A549 (cell line): ENCODE measurements at regions not wholly inside any gene's neighbourhood (a gene's known extent, or its start where the extent isn't known, plus 50 kb on each side); places are given as distances from the start of the nearest gene placed in this dataset.

Experiments
- ATAC-seq, 2 experiments: fragments of 200-7000 bp in 1 of 2; fragments of >200 bp in 1 of 2; cut with Nextera tagmentation in 1 of 2; cut with Tn5 transposase in 1 of 2; 3 replicates each; pipeline versions ENCODE4 v1.8.0 to v1.9.1; 2018 to 2020; ENCODE audit warnings: mild to moderate bottlenecking in 1 of 2, moderate library complexity in 1 of 2
- CTCF ChIA-PET: fragments of 300-600 bp; sonication (Branson Sonifier 250); formaldehyde crosslinking; extraction: SDS; loops from one replicate; lab custom pipeline; 2021; ENCODE audit warnings: antibody characterized with exemption, inconsistent platforms; lab: Yijun Ruan, JAX
- POLR2A ChIA-PET: fragments of 350-600 bp; formaldehyde crosslinking; extraction: SDS; loops from one replicate; lab custom pipeline; 2021; ENCODE audit warnings: antibody characterized with exemption, inconsistent platforms; lab: Yijun Ruan, JAX
- DNase-seq, 2 experiments: peaks; one replicate each; pipeline versions ENCODE4 v3.0.0 to v3.0.0-alpha.2; 2011 to 2016; ENCODE audit warnings: low read depth in 1 of 2, low spot score in 1 of 2
- FAIRE-seq: peaks from 2 replicates; lab custom pipeline; 2011; peaks lifted over from hg19 to GRCh38; lab: Jason Lieb, UNC
- H3K27ac ChIP-seq, 2 experiments: fragments of >200 bp; sonication (Bioruptor Twin); formaldehyde crosslinking; 3 replicates each; pipeline ENCODE4 v1.5.1; 2016 to 2017
- H3K4me1 ChIP-seq: fragments of >200 bp; sonication (Bioruptor Twin); formaldehyde crosslinking; 3 replicates; pipeline ENCODE4 v1.6.1; 2016
- H3K4me2 ChIP-seq: fragments of >200 bp; sonication (Bioruptor Twin); formaldehyde crosslinking; 3 replicates; pipeline ENCODE4 v1.6.1; 2016
- H3K4me3 ChIP-seq: fragments of >200 bp; sonication (Bioruptor Twin); formaldehyde crosslinking; 3 replicates; pipeline ENCODE4 v1.5.1; 2016
- H3K9me3 ChIP-seq: fragments of >200 bp; sonication (Bioruptor Twin); formaldehyde crosslinking; 3 replicates; pipeline ENCODE4 v1.6.1; 2016
- CBX2 ChIP-seq: fragments of 200-600 bp; sonication (generic); IDR thresholded peaks from 2 replicates; pipeline ENCODE4 v1.6.1; 2016; ENCODE audit warnings: low read depth, mild to moderate bottlenecking, borderline replicate concordance
- CHD2 ChIP-seq: fragments of 150-350 bp; IDR thresholded peaks from 2 replicates; pipeline ENCODE4 v1.6.1; 2014; ENCODE audit warnings: low read length; ENCODE audit not compliant: partially characterized antibody
- ELK1 ChIP-seq: fragments of 150-350 bp; IDR thresholded peaks from 2 replicates; pipeline ENCODE4 v1.6.1; 2014; ENCODE audit warnings: low read depth, mild to moderate bottlenecking, low read length
- EP300 ChIP-seq, 2 experiments: fragments of >200 bp; sonication (Bioruptor Twin); formaldehyde crosslinking; IDR thresholded peaks; 2 replicates in 1 of 2; 3 replicates in 1 of 2; pipeline ENCODE4 v1.6.1; 2016 to 2017
- HMGXB4 ChIP-seq: fragments of 250-450 bp; sonication (Bioruptor Pico); IDR thresholded peaks from 2 replicates; pipeline ENCODE4 v1.5.0; 2021; ENCODE audit warnings: mild to moderate bottlenecking, moderate library complexity, borderline replicate concordance
- HOXB5 ChIP-seq: fragments of 250-450 bp; sonication (Bioruptor Pico); IDR thresholded peaks from 2 replicates; pipeline ENCODE4 v1.5.0; 2020; ENCODE audit warnings: mild to moderate bottlenecking, moderate library complexity
- JUNB ChIP-seq: fragments of >200 bp; sonication (Bioruptor Twin); formaldehyde crosslinking; IDR thresholded peaks from 2 replicates; pipeline ENCODE4 v1.6.1; 2016
- KDM1A ChIP-seq: fragments of 200-600 bp; sonication (generic); IDR thresholded peaks from 2 replicates; pipeline ENCODE4 v1.6.1; 2016; ENCODE audit warnings: low read depth, mild to moderate bottlenecking
- NPAS2 ChIP-seq: fragments of 250-450 bp; sonication (Bioruptor Pico); IDR thresholded peaks from 2 replicates; pipeline ENCODE4 v1.8.0; 2022; ENCODE audit warnings: mild to moderate bottlenecking, moderate library complexity, borderline replicate concordance
- NR3C1 ChIP-seq: fragments of >200 bp; sonication (Bioruptor Twin); formaldehyde crosslinking; IDR thresholded peaks from 3 replicates; pipeline ENCODE4 v1.6.1; 2017
- PBX3 ChIP-seq: IDR thresholded peaks from 2 replicates; pipeline ENCODE4 v1.6.1; 2012
- PHF8 ChIP-seq: fragments of 200-600 bp; sonication (generic); IDR thresholded peaks from 2 replicates; pipeline ENCODE4 v1.6.1; 2016; ENCODE audit warnings: low read depth, mild to moderate bottlenecking, antibody characterized with exemption, moderate library complexity, borderline replicate concordance
- POLR2AphosphoS2 ChIP-seq: conservative IDR thresholded peaks from 2 replicates; pipeline ENCODE4 v1.6.1; 2012; ENCODE audit warnings: low read length, improper control_type of control experiment, inconsistent platforms
- RNF2 ChIP-seq: fragments of 200-600 bp; sonication (generic); IDR thresholded peaks from 2 replicates; pipeline ENCODE4 v1.6.1; 2016; ENCODE audit warnings: low read depth, mild to moderate bottlenecking, antibody characterized with exemption, moderate library complexity, borderline replicate concordance
- SREBF2 ChIP-seq: fragments of 450-650 bp; IDR thresholded peaks from 2 replicates; pipeline ENCODE4 v1.6.1; 2014; ENCODE audit warnings: mild to moderate bottlenecking, moderate library complexity
- TFCP2L1 ChIP-seq: fragments of 250-450 bp; sonication (Bioruptor Pico); IDR thresholded peaks from 2 replicates; pipeline ENCODE4 v1.5.0; 2021; ENCODE audit warnings: mild to moderate bottlenecking
- TP53 ChIP-seq: fragments of 250-450 bp; sonication (Bioruptor Pico); IDR thresholded peaks from 2 replicates; pipeline ENCODE4 v1.5.0; 2021; ENCODE audit warnings: mild to moderate bottlenecking, moderate library complexity
- USF2 ChIP-seq: fragments of 450-650 bp; IDR thresholded peaks from 2 replicates; pipeline ENCODE4 v1.6.1; 2014; ENCODE audit warnings: antibody characterized with exemption
- ZFP36 ChIP-seq: fragments of 450-650 bp; IDR thresholded peaks from 2 replicates; pipeline ENCODE4 v1.6.1; 2014; ENCODE audit warnings: borderline replicate concordance; ENCODE audit not compliant: partially characterized antibody
- ZNF302 ChIP-seq: fragments of 250-450 bp; sonication (Bioruptor Pico); IDR thresholded peaks from 2 replicates; pipeline ENCODE4 v1.9.0; 2021; ENCODE audit warnings: inconsistent platforms, mild to moderate bottlenecking, moderate library complexity
- ZSCAN20 ChIP-seq: fragments of 250-450 bp; sonication (Bioruptor Pico); IDR thresholded peaks from 2 replicates; pipeline ENCODE4 v1.8.0; 2022; ENCODE audit warnings: mild to moderate bottlenecking, moderate library complexity
- WGBS: methylation state at CpG from one replicate; pipeline ENCODE4 v1.1.6; 2017; ENCODE audit errors: missing lambda C conversion rate; 5-methylcytosine and 5-hydroxymethylcytosine counted together

- Histone ChIP-seq H3K4me2 (no peak overlapping the region), H3K4me1 (no peaks in the 10 kb centered on the region), H3K4me3 (no peak overlapping the region), H3K27ac (no peak overlapping the region), H3K9me3 (no peaks in the 10 kb centered on the region)
- WGBS = 73% methylated on average over 2 of the region's 2 CpGs
- POLR2A ChIA-PET = no interaction called here
- FAIRE-seq = no peak
- DNase-seq = no peak
- CTCF ChIA-PET = no interaction called here
- no peak for ATAC-seq
- TF ChIP-seq POLR2AphosphoS2 = no peak
- no peak for TF ChIP-seq CBX2
Measured at GRCh38 chr18:44545359-44545985, 135.2 kb upstream of the SETBP1 start.

GRCh38 chr18:44546954-44547353 lies 133.7 kb upstream of the SETBP1 start:
- ATAC-seq = no peak

GRCh38 chr18:44548291-44549221 lies 132.1 kb upstream of the SETBP1 start:
- TF ChIP-seq NPAS2 (CRISPR knock-in tag) (no peak), EP300 (IDR thresholded peaks at IDR 0.05) (no peak), ELK1 (no peak), ZFP36 (no peak), RNF2 (no peak), POLR2AphosphoS2 (no peak), HOXB5 (CRISPR knock-in tag) (no peak)
- POLR2A ChIA-PET = no interaction called here
- no peak overlapping the region for H3K4me3 ChIP-seq
- no peak for FAIRE-seq
- H3K9me3 ChIP-seq = no peaks in the 10 kb centered on the region
- H3K27ac ChIP-seq = no peak overlapping the region
- DNase-seq = no peak
- no peaks in the 10 kb centered on the region for H3K4me1 ChIP-seq
- H3K4me2 ChIP-seq = no peak overlapping the region
- WGBS = 37% methylated on average over 7 of the region's 7 CpGs
- no peak for ATAC-seq
- CTCF ChIA-PET = no interaction called here

More at GRCh38 chr18:44546954-44547353, 133.7 kb upstream of the SETBP1 start:
- TF ChIP-seq JUNB (no peak), PHF8 (no peak), HMGXB4 (CRISPR knock-in tag) (no peak), HOXB5 (CRISPR knock-in tag) (no peak), TFCP2L1 (CRISPR knock-in tag) (no peak), ZFP36 (no peak), CHD2 (no peak), NR3C1 (no peak), KDM1A (no peak), TP53 (CRISPR knock-in tag) (no peak), ZSCAN20 (CRISPR knock-in tag) (no peak), PBX3 (no peak), USF2 (no peak), ZNF302 (CRISPR knock-in tag) (no peak), RNF2 (no peak), SREBF2 (no peak)
- Histone ChIP-seq H3K27ac (no peak overlapping the region), H3K4me2 (no peak overlapping the region), H3K9me3 (no peaks in the 10 kb centered on the region), H3K4me3 (no peak overlapping the region), H3K4me1 (no peaks in the 10 kb centered on the region)
- WGBS = 50% methylated on average over 3 of the region's 3 CpGs
- DNase-seq = no peak
- FAIRE-seq = no peak
- CTCF ChIA-PET = no interaction called here
- POLR2A ChIA-PET = no interaction called here
